HG03469 (cell line): ENCODE measurements at regions not wholly inside any gene's neighbourhood (a gene's known extent, or its start where the extent isn't known, plus 50 kb on each side); places are given as distances from the start of the nearest gene placed in this dataset.
"Not testable (repeated sequence)": the region's sequence is repeated elsewhere in the genome, so short reads cannot be mapped to it uniquely, and the experiment has no call there.

Experiments used
- ATAC-seq: cut with Tn5 transposase; IDR thresholded peaks from one replicate; pipeline ENCODE4 v1.9.1; 2021; ENCODE audit warnings: mild to moderate bottlenecking, moderate library complexity, moderate number of reproducible peaks; ENCODE audit not compliant: unreplicated experiment

GRCh38 chr20:50323777-50324775 is 133.4 kb downstream of the CEBPB start:
- ATAC-seq = no peak

DNA sequence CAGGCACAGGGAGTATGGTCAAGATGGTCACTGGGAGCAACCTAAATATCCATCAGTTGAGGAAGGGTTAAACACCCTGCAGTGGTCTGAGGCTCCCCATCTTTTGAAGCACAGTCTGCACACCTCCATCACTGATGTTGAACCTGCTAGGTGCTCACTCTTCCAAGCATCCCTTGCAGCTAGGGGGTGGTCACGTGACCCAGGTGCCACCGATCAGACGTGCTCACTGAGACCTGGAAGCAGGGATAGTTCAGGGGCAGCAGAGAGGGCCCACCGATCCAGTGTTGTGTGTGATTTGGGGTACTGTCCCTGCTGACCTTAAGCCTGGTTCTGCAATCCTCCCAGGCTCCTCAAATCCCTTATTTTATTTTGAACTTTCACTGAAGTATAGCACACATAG is 134.6 kb downstream of the CEBPB start:
- ATAC-seq = no peak

- no peak for ATAC-seq
Observed at GRCh38 chr20:50325651-50326050, 135.0 kb downstream of the CEBPB start.

DNA sequence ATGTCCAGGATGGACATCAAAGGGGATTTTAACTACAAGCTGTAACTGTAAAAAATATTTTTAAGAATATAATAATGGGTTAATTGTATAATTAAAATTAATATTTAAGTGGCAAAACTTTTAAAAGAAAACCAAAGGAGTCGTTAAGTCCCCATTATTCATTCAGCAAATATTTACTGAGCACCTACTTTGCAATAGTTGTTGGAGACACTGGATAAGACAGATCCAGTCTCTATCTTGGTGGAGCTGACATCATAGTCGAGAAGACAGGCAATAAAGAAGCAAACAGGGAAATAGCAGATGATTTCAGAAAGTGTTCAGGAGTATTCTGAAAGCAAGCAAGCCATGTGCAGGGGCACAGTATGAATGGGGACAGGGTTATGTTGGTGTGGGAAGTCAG is 137.0 kb downstream of the CEBPB start:
- ATAC-seq = no peak

- no peak for ATAC-seq
Observed at GRCh38 chr20:50328222-50328979, 137.8 kb downstream of the CEBPB start.

DNA sequence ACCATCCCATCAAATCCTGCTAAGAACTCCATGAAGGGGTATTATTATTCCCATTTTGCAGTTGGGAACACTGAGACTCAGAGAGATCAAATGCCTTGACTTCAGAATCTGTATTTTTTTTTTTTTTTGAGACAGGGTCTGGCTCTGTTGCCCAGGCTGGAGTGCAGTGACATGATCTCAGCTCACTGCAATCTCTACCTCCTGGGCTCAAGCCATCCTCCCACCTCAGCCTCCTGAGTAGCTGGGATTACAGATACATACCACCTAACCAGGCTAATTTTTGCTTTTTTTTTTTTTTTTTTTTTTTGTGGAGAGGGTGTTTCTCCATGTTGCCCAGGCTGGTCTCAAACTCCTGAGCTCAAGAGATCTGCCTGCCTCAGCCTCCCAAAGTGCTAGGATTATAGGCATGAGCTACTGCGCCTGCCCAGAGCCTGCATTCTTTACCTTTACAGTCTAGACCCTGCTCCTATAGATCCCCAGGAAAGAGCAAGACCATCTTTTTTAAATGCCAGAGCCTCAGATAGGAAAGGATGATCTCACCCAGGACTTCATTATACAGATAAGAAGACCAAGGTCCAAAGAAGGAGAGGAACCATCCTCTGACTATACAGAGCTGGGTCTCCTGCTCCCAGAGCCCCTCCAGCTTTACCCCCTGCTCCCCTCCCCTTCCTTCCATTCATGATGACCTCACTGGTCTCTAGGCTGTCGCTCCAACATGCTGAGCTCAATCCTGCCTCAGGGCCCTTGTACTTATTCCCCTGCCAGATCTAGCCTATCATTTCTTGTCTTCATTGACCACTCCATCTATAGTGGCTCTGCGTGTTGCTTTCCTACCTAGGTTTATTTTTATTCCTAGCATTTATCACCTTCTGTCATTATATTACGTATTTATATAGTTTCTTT is 138.6 kb downstream of the CEBPB start:
- no peak for ATAC-seq

DNA sequence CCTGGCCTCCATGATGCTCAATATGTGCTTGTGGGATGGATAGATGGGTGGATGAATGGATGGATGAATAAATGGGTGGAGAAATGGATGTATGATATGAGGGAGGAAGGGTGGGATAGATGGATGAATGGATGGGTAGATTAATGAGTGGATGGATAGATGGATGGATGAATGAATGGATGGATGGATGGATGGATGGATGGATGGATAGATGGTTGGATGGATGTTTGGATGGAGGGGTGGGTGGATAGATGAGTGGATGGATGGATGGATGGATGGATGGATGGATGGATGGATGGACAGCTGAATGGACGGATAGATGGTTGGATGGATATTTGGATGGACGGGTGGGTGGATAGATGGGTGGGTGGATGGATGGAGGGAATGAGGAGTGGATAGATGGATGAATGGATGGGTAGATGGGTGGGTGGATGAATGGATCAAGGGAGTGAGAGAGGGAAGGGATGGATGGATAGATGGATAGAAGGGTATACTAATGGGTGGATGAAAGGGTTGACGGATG is 139.4 kb downstream of the CEBPB start:
- no peak for ATAC-seq

DNA sequence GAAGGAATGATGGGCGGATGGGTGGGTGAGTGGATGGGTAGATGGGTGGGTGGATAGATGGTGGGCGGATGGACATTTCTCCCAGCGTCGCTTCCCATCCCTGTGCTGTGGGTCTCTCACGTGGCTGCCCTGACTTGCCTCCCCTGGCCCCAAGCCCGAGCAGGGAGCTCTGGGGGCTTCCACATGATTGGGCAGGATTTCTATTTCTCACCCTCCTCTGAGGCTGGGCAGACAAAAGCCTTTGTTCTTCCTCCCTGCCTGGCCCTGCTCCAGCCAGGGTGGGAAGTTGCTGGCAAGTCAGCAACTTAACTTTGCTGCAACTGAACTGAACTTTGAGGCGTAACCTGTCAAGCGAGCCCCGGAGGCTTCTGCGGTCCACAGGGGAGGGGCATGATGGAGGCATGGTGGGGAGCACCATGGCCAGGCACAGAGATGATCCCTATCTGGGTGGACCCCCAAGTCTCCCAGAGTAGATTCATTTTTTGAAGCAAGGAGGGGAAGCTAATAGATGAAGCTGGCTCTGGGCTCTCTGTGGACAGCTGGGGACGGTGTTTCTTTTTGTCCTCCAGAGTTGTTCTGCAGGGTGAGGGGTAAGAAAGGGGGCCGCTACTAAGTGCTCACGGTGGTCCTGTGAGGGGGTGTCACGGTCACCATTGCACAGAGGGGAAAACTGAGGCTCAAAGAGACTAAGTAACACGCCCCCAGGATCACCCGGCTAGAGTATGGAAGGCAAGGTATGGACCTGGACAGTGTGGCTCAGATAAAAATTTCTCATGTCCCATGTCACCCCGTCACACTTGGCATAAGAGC is 140.1 kb downstream of the CEBPB start:
- ATAC-seq = no peak

GRCh38 chr20:50331469-50332363 is 141.1 kb downstream of the CEBPB start:
- ATAC-seq = no peak

GRCh38 chr20:50332491-50332980 is 141.9 kb downstream of the CEBPB start:
- no peak for ATAC-seq

GRCh38 chr20:50333131-50333670 is 142.6 kb downstream of the CEBPB start:
- no peak for ATAC-seq

DNA sequence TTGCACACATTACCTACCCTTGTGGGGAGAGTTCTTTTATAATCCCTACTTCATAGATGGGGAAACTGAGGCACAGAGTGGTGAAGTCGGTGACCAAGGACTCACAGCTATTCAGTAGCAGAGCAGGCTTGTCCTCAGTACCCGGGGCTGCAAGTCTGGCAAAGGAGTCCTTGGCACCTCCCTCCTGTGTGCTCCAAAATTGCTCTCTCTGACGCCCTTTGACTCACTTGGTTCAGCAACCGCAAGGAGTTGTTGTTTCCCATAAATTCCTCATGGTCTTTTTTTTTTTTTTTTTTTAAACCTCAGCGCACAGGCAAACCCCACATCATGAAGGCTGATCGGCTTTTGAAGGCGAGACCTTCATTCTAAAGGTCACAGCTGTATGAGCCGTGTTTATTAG is 143.2 kb downstream of the CEBPB start:
- no peak for ATAC-seq

- not testable (repeated sequence) for ATAC-seq
Observed at GRCh38 chr20:50334512-50334911, 143.9 kb downstream of the CEBPB start.

GRCh38 chr20:50335105-50335504 is 144.5 kb downstream of the CEBPB start:
- no peak for ATAC-seq

DNA sequence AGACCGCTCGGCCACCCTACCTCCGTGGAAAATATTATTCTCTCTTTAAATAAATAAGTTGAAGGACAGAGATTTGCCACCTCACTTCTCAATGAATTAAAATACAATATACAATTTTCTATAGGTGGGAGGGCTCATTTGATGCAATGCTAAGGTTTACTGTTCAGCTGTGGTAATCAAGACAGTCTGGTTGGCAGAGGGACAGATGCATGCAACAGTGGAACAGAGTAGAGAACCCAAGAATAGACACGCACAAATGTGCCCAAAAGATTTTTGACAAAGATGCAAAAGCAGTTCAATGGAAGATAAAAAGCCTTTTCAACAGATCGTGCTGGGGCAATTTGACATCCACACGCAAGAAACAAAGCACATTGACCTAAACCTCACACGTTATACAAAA is 145.2 kb downstream of the CEBPB start:
- no peak for ATAC-seq

GRCh38 chr20:50336661-50337060 is 146.0 kb downstream of the CEBPB start:
- ATAC-seq = no peak

- no peak for ATAC-seq
Observed at GRCh38 chr20:50337521-50338466, 147.2 kb downstream of the CEBPB start.
